ENCODE measurements at regions not wholly inside any gene's neighbourhood (a gene's known extent, or its start where the extent isn't known, plus 50 kb on each side); places are given as distances from the start of the nearest gene placed in this dataset.

- FAIRE-seq (no peak), DNase-seq (ENCODE audit: insufficient read length) (no peak)
- TF ChIP-seq TAF1 (IDR thresholded peaks at IDR 0.05; ENCODE audit: borderline replicate concordance, low read depth, low read length): no peak
- TF ChIP-seq POLR2AphosphoS5 (IDR thresholded peaks at IDR 0.05; ENCODE audit: low read depth, low read length): no peak
- no peak for TF ChIP-seq POLR2A (IDR thresholded peaks at IDR 0.05; ENCODE audit: low read depth, low read length)
These were observed 444.4 kb upstream of the DAB1 start for GRCh38 chr1:57868239-57868638.

- no peak for FAIRE-seq
- DNase-seq (ENCODE audit: insufficient read length): no peak
- TF ChIP-seq POLR2A (IDR thresholded peaks at IDR 0.05; ENCODE audit: low read depth, low read length) (no peak), POLR2AphosphoS5 (IDR thresholded peaks at IDR 0.05; ENCODE audit: low read depth, low read length) (no peak), TAF1 (IDR thresholded peaks at IDR 0.05; ENCODE audit: borderline replicate concordance, low read depth, low read length) (no peak)
These were observed 443.1 kb upstream of the DAB1 start for GRCh38 chr1:57866998-57867397.

GRCh38 chr1:57860931-57861565 is 437.2 kb upstream of the DAB1 start:
- no peak for FAIRE-seq
- DNase-seq (ENCODE audit: insufficient read length): no peak
- TF ChIP-seq POLR2AphosphoS5 (IDR thresholded peaks at IDR 0.05; ENCODE audit: low read depth, low read length): no peak
- TF ChIP-seq TAF1 (IDR thresholded peaks at IDR 0.05; ENCODE audit: borderline replicate concordance, low read depth, low read length): no peak
- no peak for TF ChIP-seq POLR2A (IDR thresholded peaks at IDR 0.05; ENCODE audit: low read depth, low read length)

- TF ChIP-seq POLR2A (IDR thresholded peaks at IDR 0.05; ENCODE audit: low read depth, low read length) (no peak), TAF1 (IDR thresholded peaks at IDR 0.05; ENCODE audit: borderline replicate concordance, low read depth, low read length) (no peak), POLR2AphosphoS5 (IDR thresholded peaks at IDR 0.05; ENCODE audit: low read depth, low read length) (no peak)
- no peak for FAIRE-seq
- DNase-seq (ENCODE audit: insufficient read length): no peak
These were observed 436.5 kb upstream of the DAB1 start for GRCh38 chr1:57860325-57860724.

GRCh38 chr1:57858740-57859139 is 434.9 kb upstream of the DAB1 start:
- TF ChIP-seq POLR2A (IDR thresholded peaks at IDR 0.05; ENCODE audit: low read depth, low read length) (no peak), TAF1 (IDR thresholded peaks at IDR 0.05; ENCODE audit: borderline replicate concordance, low read depth, low read length) (no peak), POLR2AphosphoS5 (IDR thresholded peaks at IDR 0.05; ENCODE audit: low read depth, low read length) (no peak)
- no peak for FAIRE-seq
- DNase-seq (ENCODE audit: insufficient read length): no peak

GRCh38 chr1:57857809-57858208 is 433.9 kb upstream of the DAB1 start:
- DNase-seq (ENCODE audit: insufficient read length) (no peak), FAIRE-seq (no peak)
- TF ChIP-seq POLR2A (IDR thresholded peaks at IDR 0.05; ENCODE audit: low read depth, low read length): no peak
- no peak for TF ChIP-seq POLR2AphosphoS5 (IDR thresholded peaks at IDR 0.05; ENCODE audit: low read depth, low read length)
- TF ChIP-seq TAF1 (IDR thresholded peaks at IDR 0.05; ENCODE audit: borderline replicate concordance, low read depth, low read length): no peak

- no peak for FAIRE-seq
- TF ChIP-seq POLR2AphosphoS5 (IDR thresholded peaks at IDR 0.05; ENCODE audit: low read depth, low read length) (no peak), TAF1 (IDR thresholded peaks at IDR 0.05; ENCODE audit: borderline replicate concordance, low read depth, low read length) (no peak), POLR2A (IDR thresholded peaks at IDR 0.05; ENCODE audit: low read depth, low read length) (no peak)
These were observed 430.6 kb upstream of the DAB1 start for GRCh38 chr1:57854436-57854835.

GRCh38 chr1:57850176-57850940 is 426.5 kb upstream of the DAB1 start:
- TF ChIP-seq POLR2AphosphoS5 (IDR thresholded peaks at IDR 0.05; ENCODE audit: low read depth, low read length): no peak
- no peak for TF ChIP-seq POLR2A (IDR thresholded peaks at IDR 0.05; ENCODE audit: low read depth, low read length)
- no peak for TF ChIP-seq TAF1 (IDR thresholded peaks at IDR 0.05; ENCODE audit: borderline replicate concordance, low read depth, low read length)
- DNase-seq (ENCODE audit: insufficient read length) (no peak), FAIRE-seq (no peak)

More at GRCh38 chr1:57854436-57854835, 430.6 kb upstream of the DAB1 start:
- DNase-seq (ENCODE audit: insufficient read length): no peak

GRCh38 chr1:57848406-57848805 is 424.5 kb upstream of the DAB1 start:
- FAIRE-seq (no peak), DNase-seq (ENCODE audit: insufficient read length) (no peak)
- TF ChIP-seq TAF1 (IDR thresholded peaks at IDR 0.05; ENCODE audit: borderline replicate concordance, low read depth, low read length) (no peak), POLR2AphosphoS5 (IDR thresholded peaks at IDR 0.05; ENCODE audit: low read depth, low read length) (no peak), POLR2A (IDR thresholded peaks at IDR 0.05; ENCODE audit: low read depth, low read length) (no peak)

GRCh38 chr1:57845041-57845440 is 421.2 kb upstream of the DAB1 start:
- TF ChIP-seq POLR2AphosphoS5 (IDR thresholded peaks at IDR 0.05; ENCODE audit: low read depth, low read length) (no peak), TAF1 (IDR thresholded peaks at IDR 0.05; ENCODE audit: borderline replicate concordance, low read depth, low read length) (no peak)
- no peak for FAIRE-seq
- DNase-seq (ENCODE audit: insufficient read length): no peak

GRCh38 chr1:57844382-57844980 is 420.6 kb upstream of the DAB1 start:
- TF ChIP-seq TAF1 (IDR thresholded peaks at IDR 0.05; ENCODE audit: borderline replicate concordance, low read depth, low read length): no peak
- no peak for TF ChIP-seq POLR2A (IDR thresholded peaks at IDR 0.05; ENCODE audit: low read depth, low read length)
- TF ChIP-seq POLR2AphosphoS5 (IDR thresholded peaks at IDR 0.05; ENCODE audit: low read depth, low read length): no peak
- no peak for FAIRE-seq

GRCh38 chr1:57843760-57844159 is 419.9 kb upstream of the DAB1 start:
- TF ChIP-seq TAF1 (IDR thresholded peaks at IDR 0.05; ENCODE audit: borderline replicate concordance, low read depth, low read length) (no peak), POLR2AphosphoS5 (IDR thresholded peaks at IDR 0.05; ENCODE audit: low read depth, low read length) (no peak), POLR2A (IDR thresholded peaks at IDR 0.05; ENCODE audit: low read depth, low read length) (no peak)
- FAIRE-seq (no peak), DNase-seq (ENCODE audit: insufficient read length) (no peak)

More at GRCh38 chr1:57844382-57844980, 420.6 kb upstream of the DAB1 start:
- DNase-seq (ENCODE audit: insufficient read length): no peak
